Suprapubic skin (tissue), 4 donors: ENCODE measurements at regions not wholly inside any gene's neighbourhood (a gene's known extent, or its start where the extent isn't known, plus 50 kb on each side); places are given as distances from the start of the nearest gene placed in this dataset.

ENCODE experiments used
- POLR2A ChIP-seq, 2 donors: fragments of 450-650 bp; IDR thresholded peaks; one replicate each; pipeline ENCODE4 v1.6.1; 2017; ENCODE audit warnings: antibody characterized with exemption in 2 of 2, mild to moderate bottlenecking in 2 of 2, moderate library complexity in 2 of 2
- POLR2AphosphoS5 ChIP-seq, 3 donors: sonication (generic); formaldehyde crosslinking; IDR thresholded peaks; one replicate each; pipeline ENCODE4 v1.6.1; 2017; ENCODE audit warnings: antibody characterized with exemption in 3 of 3
- TF ChIP-seq, protein P1 (sequence below), 2 donors: fragments of 200-600 bp in 1 of 2; fragments of 450-650 bp in 1 of 2; sonication (generic) in 1 of 2; IDR thresholded peaks; one replicate each; pipeline ENCODE4 v1.5.1; 2016 to 2019; ENCODE audit warnings: antibody characterized with exemption in 2 of 2, mild to moderate bottlenecking in 1 of 2, moderate library complexity in 1 of 2

GRCh38 chr4:3612934-3613333 lies 80.7 kb upstream of the LRPAP1 start:
- TF ChIP-seq, protein P1, sequence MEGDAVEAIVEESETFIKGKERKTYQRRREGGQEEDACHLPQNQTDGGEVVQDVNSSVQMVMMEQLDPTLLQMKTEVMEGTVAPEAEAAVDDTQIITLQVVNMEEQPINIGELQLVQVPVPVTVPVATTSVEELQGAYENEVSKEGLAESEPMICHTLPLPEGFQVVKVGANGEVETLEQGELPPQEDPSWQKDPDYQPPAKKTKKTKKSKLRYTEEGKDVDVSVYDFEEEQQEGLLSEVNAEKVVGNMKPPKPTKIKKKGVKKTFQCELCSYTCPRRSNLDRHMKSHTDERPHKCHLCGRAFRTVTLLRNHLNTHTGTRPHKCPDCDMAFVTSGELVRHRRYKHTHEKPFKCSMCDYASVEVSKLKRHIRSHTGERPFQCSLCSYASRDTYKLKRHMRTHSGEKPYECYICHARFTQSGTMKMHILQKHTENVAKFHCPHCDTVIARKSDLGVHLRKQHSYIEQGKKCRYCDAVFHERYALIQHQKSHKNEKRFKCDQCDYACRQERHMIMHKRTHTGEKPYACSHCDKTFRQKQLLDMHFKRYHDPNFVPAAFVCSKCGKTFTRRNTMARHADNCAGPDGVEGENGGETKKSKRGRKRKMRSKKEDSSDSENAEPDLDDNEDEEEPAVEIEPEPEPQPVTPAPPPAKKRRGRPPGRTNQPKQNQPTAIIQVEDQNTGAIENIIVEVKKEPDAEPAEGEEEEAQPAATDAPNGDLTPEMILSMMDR (IDR thresholded peaks at IDR 0.05), result no peak
- TF ChIP-seq POLR2AphosphoS5 (IDR thresholded peaks at IDR 0.05) (no peak), POLR2A (IDR thresholded peaks at IDR 0.05) (no peak)
